Osteoblast (primary cell): ENCODE measurements at regions not wholly inside any gene's neighbourhood (a gene's known extent, or its start where the extent isn't known, plus 50 kb on each side); places are given as distances from the start of the nearest gene placed in this dataset.

ENCODE experiments used
- DNase-seq: peaks from one replicate; pipeline ENCODE4 v3.0.0; 2011; ENCODE audit warnings: low spot score, mixed read lengths; ENCODE audit not compliant: insufficient read length; ENCODE audit errors: missing footprints
- H2AFZ ChIP-seq: 2 replicates; pipeline ENCODE4 v1.6.0; 2011; ENCODE audit warnings: mild to moderate bottlenecking, low read length
- H3K27ac ChIP-seq: 2 replicates; pipeline ENCODE4 v1.5.1; 2011; ENCODE audit warnings: mild to moderate bottlenecking, low read depth, low read length, moderate library complexity
- H3K27me3 ChIP-seq: 2 replicates; pipeline ENCODE4 v1.6.0; 2012; ENCODE audit warnings: mild to moderate bottlenecking, control low read depth, inconsistent platforms, low read length, moderate library complexity; ENCODE audit not compliant: insufficient read depth
- H3K36me3 ChIP-seq: 2 replicates; pipeline ENCODE4 v1.5.1; 2011; ENCODE audit warnings: mild to moderate bottlenecking, low read length, control low read depth, moderate library complexity; ENCODE audit not compliant: insufficient read depth
- H3K4me1 ChIP-seq: 2 replicates; pipeline ENCODE4 v1.5.1; 2011; ENCODE audit warnings: mild to moderate bottlenecking, low read length, control low read depth, moderate library complexity; ENCODE audit not compliant: insufficient read depth
- H3K4me2 ChIP-seq: 2 replicates; pipeline ENCODE4 v1.6.0; 2011; ENCODE audit warnings: mild to moderate bottlenecking, low read length; ENCODE audit not compliant: insufficient read depth
- H3K4me3 ChIP-seq: fragments of 200-600 bp; sonication (generic); 3 replicates; pipeline ENCODE4 v1.5.1; 2012; ENCODE audit warnings: mild to moderate bottlenecking, low read length, inconsistent platforms; ENCODE audit not compliant: insufficient read depth
- H3K79me2 ChIP-seq: 2 replicates; pipeline ENCODE4 v1.6.0; 2012; ENCODE audit warnings: mild to moderate bottlenecking, low read length, control low read depth, inconsistent platforms; ENCODE audit not compliant: insufficient read depth
- H3K9me3 ChIP-seq: 2 replicates; pipeline ENCODE4 v1.5.1; 2011; ENCODE audit warnings: low read depth, low read length, control low read depth
- H4K20me1 ChIP-seq: 2 replicates; pipeline ENCODE4 v1.6.0; 2012; ENCODE audit warnings: mild to moderate bottlenecking, low read length, control low read depth; ENCODE audit not compliant: insufficient read depth
- CTCF ChIP-seq: IDR thresholded peaks from 2 replicates; pipeline ENCODE4 v1.5.1; 2011; ENCODE audit warnings: mild to moderate bottlenecking, low read depth, low read length, moderate library complexity; ENCODE audit errors: extremely low read depth

GRCh38 chr16:85353013-85353412, 240.7 kb upstream of the CIBAR2 start:
- Histone ChIP-seq H3K27me3 (no peaks in the 10 kb centered on the region), H4K20me1 (peaks cover 21% of the 10 kb centered on the region), H3K36me3 (no peaks in the 10 kb centered on the region), H3K27ac (no peak overlapping the region), H3K4me3 (no peak overlapping the region), H3K79me2 (no peaks in the 10 kb centered on the region), H3K4me2 (no peak overlapping the region), H3K9me3 (no peaks in the 10 kb centered on the region), H3K4me1 (peaks cover 22% of the 10 kb centered on the region), H2AFZ (no peak overlapping the region)
- TF ChIP-seq CTCF, result no peak
- no peak for DNase-seq

GRCh38 chr16:85353839-85354685, 241.8 kb upstream of the CIBAR2 start:
- no peak for TF ChIP-seq CTCF
- Histone ChIP-seq H3K4me2 (peak overlapping the region; percentile 4), H3K4me1 (peaks cover 22% of the 10 kb centered on the region)

GRCh38 chr16:85354686-85355514, 242.6 kb upstream of the CIBAR2 start:
- H4K20me1 ChIP-seq, result peaks cover 18% of the 10 kb centered on the region
- no peaks in the 10 kb centered on the region for H3K9me3 ChIP-seq
- no peak for TF ChIP-seq CTCF
- peaks cover 22% of the 10 kb centered on the region for H3K4me1 ChIP-seq
- no peaks in the 10 kb centered on the region for H3K27me3 ChIP-seq
- H3K36me3 ChIP-seq, result no peaks in the 10 kb centered on the region
- H3K4me3 ChIP-seq, result no peak overlapping the region
- DNase-seq, result peak; percentile 97
- H2AFZ ChIP-seq, result no peak overlapping the region
- H3K79me2 ChIP-seq, result no peaks in the 10 kb centered on the region
- H3K4me2 ChIP-seq, result peak overlapping the region; percentile 51
- peak overlapping the region; percentile 76 for H3K27ac ChIP-seq

More at GRCh38 chr16:85353839-85354685, 241.8 kb upstream of the CIBAR2 start:
- Histone ChIP-seq H3K27me3 (no peaks in the 10 kb centered on the region), H3K36me3 (no peaks in the 10 kb centered on the region), H3K79me2 (no peaks in the 10 kb centered on the region), H3K27ac (peak overlapping the region; percentile 76), H3K9me3 (no peaks in the 10 kb centered on the region), H4K20me1 (peaks cover 18% of the 10 kb centered on the region), H2AFZ (no peak overlapping the region), H3K4me3 (no peak overlapping the region)
- DNase-seq, result no peak

- Histone ChIP-seq H3K4me1 (peaks cover 21% of the 10 kb centered on the region), H3K36me3 (no peaks in the 10 kb centered on the region), H3K27me3 (no peaks in the 10 kb centered on the region), H3K79me2 (no peaks in the 10 kb centered on the region), H3K27ac (peak overlapping the region; percentile 76), H3K4me2 (no peak overlapping the region), H4K20me1 (peaks cover 18% of the 10 kb centered on the region), H2AFZ (no peak overlapping the region), H3K4me3 (no peak overlapping the region), H3K9me3 (no peaks in the 10 kb centered on the region)
- TF ChIP-seq CTCF, result no peak
- DNase-seq, result no peak
Measured at GRCh38 chr16:85355515-85355837, 243.2 kb upstream of the CIBAR2 start.
